Liver (tissue), 8 donors: ENCODE measurements at regions not wholly inside any gene's neighbourhood (a gene's known extent, or its start where the extent isn't known, plus 50 kb on each side); places are given as distances from the start of the nearest gene placed in this dataset.

Experiments
- DNase-seq: peaks from one replicate; pipeline ENCODE4 v3.0.0-alpha.2; 2017; ENCODE audit warnings: low spot score
- H3K27ac ChIP-seq, 2 donors: one replicate each; pipeline ENCODE4 v1.7.0; 2013; ENCODE audit warnings: inconsistent platforms in 2 of 2, low read length in 2 of 2, control low read depth in 1 of 2, low read depth in 1 of 2, mild to moderate bottlenecking in 1 of 2
- H3K27me3 ChIP-seq, 4 donors: one replicate each; pipeline versions ENCODE4 v1.6.1 to v1.7.0; 2013; ENCODE audit warnings: low read length in 3 of 4, inconsistent platforms in 1 of 4, mild to moderate bottlenecking in 1 of 4, moderate library complexity in 1 of 4; ENCODE audit not compliant: control insufficient read depth in 4 of 4, insufficient read depth in 4 of 4
- H3K36me3 ChIP-seq, 4 donors: one replicate each; pipeline versions ENCODE4 v1.6.1 to v1.7.0; 2013; ENCODE audit warnings: low read length in 3 of 4, mild to moderate bottlenecking in 3 of 4, low read depth in 1 of 4, moderate library complexity in 1 of 4; ENCODE audit not compliant: control insufficient read depth in 4 of 4, insufficient read depth in 3 of 4
- H3K4me1 ChIP-seq, 4 donors: one replicate each; pipeline versions ENCODE4 v1.6.1 to v1.7.0; 2013; ENCODE audit warnings: low read length in 3 of 4, mild to moderate bottlenecking in 3 of 4, moderate library complexity in 1 of 4; ENCODE audit not compliant: control insufficient read depth in 4 of 4, insufficient read depth in 4 of 4
- H3K4me3 ChIP-seq, 3 donors: one replicate each; pipeline versions ENCODE4 v1.6.1 to v1.7.0; 2013; ENCODE audit warnings: low read length in 3 of 3, control low read depth in 1 of 3, low read depth in 1 of 3, mild to moderate bottlenecking in 1 of 3
- H3K9ac ChIP-seq, 2 donors: one replicate each; pipeline ENCODE4 v1.7.0; 2013; ENCODE audit warnings: low read length in 2 of 2, mild to moderate bottlenecking in 2 of 2, moderate library complexity in 2 of 2, control low read depth in 1 of 2, low read depth in 1 of 2
- H3K9me3 ChIP-seq, 4 donors: one replicate each; pipeline versions ENCODE4 v1.6.1 to v1.7.0; 2013; ENCODE audit warnings: low read length in 3 of 4; ENCODE audit not compliant: control insufficient read depth in 4 of 4
- CTCF ChIP-seq: fragments of 150-350 bp; IDR thresholded peaks from 2 replicates; pipeline ENCODE4 v1.5.1; 2017; ENCODE audit warnings: improper control_type of control experiment, low read depth, low read length; ENCODE audit not compliant: missing input control
- EGR1 ChIP-seq, 2 donors: IDR thresholded peaks; 2 replicates each; pipeline ENCODE4 v1.6.1; 2016 to 2018; ENCODE audit warnings: antibody characterized with exemption in 2 of 2, low read depth in 2 of 2
- FOXA1 ChIP-seq: IDR thresholded peaks from 2 replicates; pipeline ENCODE4 v1.6.1; 2016; ENCODE audit warnings: antibody characterized with exemption
- FOXA2 ChIP-seq: IDR thresholded peaks from 2 replicates; pipeline ENCODE4 v1.6.1; 2016; ENCODE audit warnings: antibody characterized with exemption
- GABPA ChIP-seq, 2 donors: IDR thresholded peaks in 1 of 2; conservative IDR thresholded peaks in 1 of 2; 2 replicates each; pipeline ENCODE4 v1.6.1; 2016; ENCODE audit warnings: antibody characterized with exemption in 2 of 2, mild to moderate bottlenecking in 1 of 2, moderate library complexity in 1 of 2
- HNF4G ChIP-seq: IDR thresholded peaks from 2 replicates; pipeline ENCODE4 v1.6.1; 2016; ENCODE audit warnings: antibody characterized with exemption
- JUND ChIP-seq, 2 donors: IDR thresholded peaks; 2 replicates each; pipeline ENCODE4 v1.6.1; 2016; ENCODE audit warnings: antibody characterized with exemption in 2 of 2
- RAD21 ChIP-seq, 2 donors: IDR thresholded peaks; 2 replicates each; pipeline ENCODE4 v1.6.1; 2016; ENCODE audit warnings: antibody characterized with exemption in 2 of 2, mild to moderate bottlenecking in 2 of 2
- RXRA ChIP-seq, 2 donors: IDR thresholded peaks; 2 replicates each; pipeline ENCODE4 v1.6.1; 2017 to 2018; ENCODE audit warnings: antibody characterized with exemption in 2 of 2, mild to moderate bottlenecking in 1 of 2
- SP1 ChIP-seq: IDR thresholded peaks from 2 replicates; pipeline ENCODE4 v1.6.1; 2018; ENCODE audit warnings: antibody characterized with exemption, mild to moderate bottlenecking
- TAF1 ChIP-seq: conservative IDR thresholded peaks from 2 replicates; pipeline ENCODE4 v1.6.1; 2016; ENCODE audit warnings: antibody characterized with exemption, mild to moderate bottlenecking
- YY1 ChIP-seq: IDR thresholded peaks from 2 replicates; pipeline ENCODE4 v1.6.1; 2016; ENCODE audit warnings: antibody characterized with exemption, mild to moderate bottlenecking
- WGBS: extraction: QIAGEN DNeasy Blood & Tissue Kit; methylation state at CpG from one replicate; pipeline ENCODE4 v1.1.7; 2013; 5-methylcytosine and 5-hydroxymethylcytosine counted together
- TF ChIP-seq, protein P1 (sequence below): IDR thresholded peaks from 2 replicates; pipeline ENCODE4 v1.6.1; 2016; ENCODE audit warnings: antibody characterized with exemption
- TF ChIP-seq, protein P2 (sequence below): IDR thresholded peaks from 2 replicates; pipeline ENCODE4 v1.6.1; 2016; ENCODE audit warnings: antibody characterized with exemption, mild to moderate bottlenecking
- TF ChIP-seq, protein P3 (sequence below): IDR thresholded peaks from 2 replicates; pipeline ENCODE4 v1.6.1; 2016; ENCODE audit warnings: antibody characterized with exemption
- TF ChIP-seq, protein P4 (sequence below): IDR thresholded peaks from 2 replicates; pipeline ENCODE4 v1.6.1; 2016; ENCODE audit warnings: antibody characterized with exemption
- donor health status: healthy.
- donor health status: healthy.
- donor health status: healthy.
- donor health status: healthy.
- donor health status: healthy.

GRCh38 chr12:30826276-30826675 is 71.5 kb upstream of the CAPRIN2 start:
- Histone ChIP-seq H3K27me3 (no peaks in the 10 kb centered on the region), H3K4me3 (no peak overlapping the region), H3K36me3 (no peaks in the 10 kb centered on the region), H3K9ac (no peak overlapping the region), H3K9me3 (no peaks in the 10 kb centered on the region), H3K27ac (no peak overlapping the region), H3K4me1 (peaks cover 0 to 19% (median 5%) of the 10 kb centered on the region in 4 donors)
- DNase-seq, result no peak
- no peak for TF ChIP-seq FOXA2
- TF ChIP-seq GABPA (IDR thresholded peaks at IDR 0.05 in 1 of 2, conservative IDR thresholded peaks at IDR 0.05 in 1 of 2), result no peak
- TF ChIP-seq, protein P1, sequence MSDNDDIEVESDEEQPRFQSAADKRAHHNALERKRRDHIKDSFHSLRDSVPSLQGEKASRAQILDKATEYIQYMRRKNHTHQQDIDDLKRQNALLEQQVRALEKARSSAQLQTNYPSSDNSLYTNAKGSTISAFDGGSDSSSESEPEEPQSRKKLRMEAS, result no peak
- TF ChIP-seq RAD21 (IDR thresholded peaks at IDR 0.05), result no peak
- TF ChIP-seq RXRA (IDR thresholded peaks at IDR 0.05), result no peak
- TF ChIP-seq, protein P2, sequence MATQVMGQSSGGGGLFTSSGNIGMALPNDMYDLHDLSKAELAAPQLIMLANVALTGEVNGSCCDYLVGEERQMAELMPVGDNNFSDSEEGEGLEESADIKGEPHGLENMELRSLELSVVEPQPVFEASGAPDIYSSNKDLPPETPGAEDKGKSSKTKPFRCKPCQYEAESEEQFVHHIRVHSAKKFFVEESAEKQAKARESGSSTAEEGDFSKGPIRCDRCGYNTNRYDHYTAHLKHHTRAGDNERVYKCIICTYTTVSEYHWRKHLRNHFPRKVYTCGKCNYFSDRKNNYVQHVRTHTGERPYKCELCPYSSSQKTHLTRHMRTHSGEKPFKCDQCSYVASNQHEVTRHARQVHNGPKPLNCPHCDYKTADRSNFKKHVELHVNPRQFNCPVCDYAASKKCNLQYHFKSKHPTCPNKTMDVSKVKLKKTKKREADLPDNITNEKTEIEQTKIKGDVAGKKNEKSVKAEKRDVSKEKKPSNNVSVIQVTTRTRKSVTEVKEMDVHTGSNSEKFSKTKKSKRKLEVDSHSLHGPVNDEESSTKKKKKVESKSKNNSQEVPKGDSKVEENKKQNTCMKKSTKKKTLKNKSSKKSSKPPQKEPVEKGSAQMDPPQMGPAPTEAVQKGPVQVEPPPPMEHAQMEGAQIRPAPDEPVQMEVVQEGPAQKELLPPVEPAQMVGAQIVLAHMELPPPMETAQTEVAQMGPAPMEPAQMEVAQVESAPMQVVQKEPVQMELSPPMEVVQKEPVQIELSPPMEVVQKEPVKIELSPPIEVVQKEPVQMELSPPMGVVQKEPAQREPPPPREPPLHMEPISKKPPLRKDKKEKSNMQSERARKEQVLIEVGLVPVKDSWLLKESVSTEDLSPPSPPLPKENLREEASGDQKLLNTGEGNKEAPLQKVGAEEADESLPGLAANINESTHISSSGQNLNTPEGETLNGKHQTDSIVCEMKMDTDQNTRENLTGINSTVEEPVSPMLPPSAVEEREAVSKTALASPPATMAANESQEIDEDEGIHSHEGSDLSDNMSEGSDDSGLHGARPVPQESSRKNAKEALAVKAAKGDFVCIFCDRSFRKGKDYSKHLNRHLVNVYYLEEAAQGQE, result no peak
- no peak for TF ChIP-seq EGR1 (IDR thresholded peaks at IDR 0.05; ENCODE audit: low read depth in 2 of 2)
- TF ChIP-seq JUND (IDR thresholded peaks at IDR 0.05), result no peak
- TF ChIP-seq CTCF, result no peak
- no peak for TF ChIP-seq YY1
- TF ChIP-seq HNF4G, result no peak
- TF ChIP-seq, protein P3, sequence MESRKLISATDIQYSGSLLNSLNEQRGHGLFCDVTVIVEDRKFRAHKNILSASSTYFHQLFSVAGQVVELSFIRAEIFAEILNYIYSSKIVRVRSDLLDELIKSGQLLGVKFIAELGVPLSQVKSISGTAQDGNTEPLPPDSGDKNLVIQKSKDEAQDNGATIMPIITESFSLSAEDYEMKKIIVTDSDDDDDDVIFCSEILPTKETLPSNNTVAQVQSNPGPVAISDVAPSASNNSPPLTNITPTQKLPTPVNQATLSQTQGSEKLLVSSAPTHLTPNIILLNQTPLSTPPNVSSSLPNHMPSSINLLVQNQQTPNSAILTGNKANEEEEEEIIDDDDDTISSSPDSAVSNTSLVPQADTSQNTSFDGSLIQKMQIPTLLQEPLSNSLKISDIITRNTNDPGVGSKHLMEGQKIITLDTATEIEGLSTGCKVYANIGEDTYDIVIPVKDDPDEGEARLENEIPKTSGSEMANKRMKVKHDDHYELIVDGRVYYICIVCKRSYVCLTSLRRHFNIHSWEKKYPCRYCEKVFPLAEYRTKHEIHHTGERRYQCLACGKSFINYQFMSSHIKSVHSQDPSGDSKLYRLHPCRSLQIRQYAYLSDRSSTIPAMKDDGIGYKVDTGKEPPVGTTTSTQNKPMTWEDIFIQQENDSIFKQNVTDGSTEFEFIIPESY, result no peak
- no peak for TF ChIP-seq FOXA1
- TF ChIP-seq, protein P4, sequence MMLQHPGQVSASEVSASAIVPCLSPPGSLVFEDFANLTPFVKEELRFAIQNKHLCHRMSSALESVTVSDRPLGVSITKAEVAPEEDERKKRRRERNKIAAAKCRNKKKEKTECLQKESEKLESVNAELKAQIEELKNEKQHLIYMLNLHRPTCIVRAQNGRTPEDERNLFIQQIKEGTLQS, result no peak
- WGBS, result 86% methylated on average over 8 of the region's 8 CpGs

DNA sequence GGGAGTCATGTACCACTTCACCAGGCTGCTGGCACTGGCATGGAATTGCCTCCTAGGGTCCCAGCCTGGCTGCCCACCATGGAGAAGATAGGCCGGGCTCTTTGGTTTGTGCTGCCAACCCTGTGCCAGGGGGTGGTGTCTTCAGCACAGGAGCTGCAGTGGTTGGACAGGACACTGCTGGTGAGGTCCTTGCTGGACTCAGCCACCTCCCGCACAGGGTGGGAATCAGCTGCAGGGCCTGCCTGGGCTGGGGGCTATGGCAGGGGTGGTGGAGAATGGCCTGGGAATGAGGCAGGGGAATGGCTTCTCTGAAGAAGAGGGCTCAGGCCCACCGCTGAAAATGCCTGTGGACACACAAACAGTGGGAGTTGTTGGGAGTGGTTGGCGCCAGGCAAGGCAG is 70.6 kb upstream of the CAPRIN2 start:
- Histone ChIP-seq H3K4me3 (no peak overlapping the region), H3K27ac (no peak overlapping the region), H3K9me3 (no peaks in the 10 kb centered on the region), H3K9ac (no peak overlapping the region), H3K36me3 (no peaks in the 10 kb centered on the region), H3K27me3 (no peaks in the 10 kb centered on the region), H3K4me1 (peaks cover 0 to 19% (median 6%) of the 10 kb centered on the region in 4 donors)
- 73% methylated on average over 4 of the region's 4 CpGs for WGBS
- DNase-seq, result no peak
- TF ChIP-seq, protein P4, result no peak
- TF ChIP-seq HNF4G (no peak), CTCF (no peak), JUND (IDR thresholded peaks at IDR 0.05) (no peak), SP1 (no peak), RAD21 (IDR thresholded peaks at IDR 0.05) (no peak), TAF1 (no peak), RXRA (IDR thresholded peaks at IDR 0.05) (no peak), YY1 (no peak), FOXA2 (no peak)
- TF ChIP-seq, protein P3, result no peak
- TF ChIP-seq, protein P1, result no peak
